Right lobe of liver (tissue), 6 donors: ENCODE measurements at regions not wholly inside any gene's neighbourhood (a gene's known extent, or its start where the extent isn't known, plus 50 kb on each side); places are given as distances from the start of the nearest gene placed in this dataset.

Source experiments
- ATAC-seq, 4 donors: fragments of 200-7000 bp; cut with Tn5 transposase; one replicate each; pipeline ENCODE4 v1.9.1; 2020; ENCODE audit warnings: mild to moderate bottlenecking in 4 of 4, moderate library complexity in 4 of 4
- DNase-seq, 3 donors: peaks; one replicate each; pipeline ENCODE4 v3.0.0-alpha.2; 2020
- H3K27ac ChIP-seq, 3 donors: fragments of 200-600 bp; one replicate each; pipeline ENCODE4 v1.8.0; 2022
- H3K27me3 ChIP-seq, 2 donors: fragments of 200-600 bp; one replicate each; pipeline ENCODE4 v1.8.0; 2022
- H3K36me3 ChIP-seq, 4 donors: fragments of 200-600 bp; sonication (generic) in 1 of 4; one replicate each; pipeline versions ENCODE4 v1.5.1 to v1.8.0; 2017 to 2022; ENCODE audit warnings: control low read depth in 1 of 4
- H3K4me1 ChIP-seq, 4 donors: fragments of 200-600 bp; sonication (generic) in 1 of 4; one replicate each; pipeline versions ENCODE4 v1.5.1 to v1.8.0; 2017 to 2022; ENCODE audit warnings: control low read depth in 1 of 4
- H3K4me3 ChIP-seq, 3 donors: fragments of 200-600 bp; one replicate each; pipeline ENCODE4 v1.8.0; 2022
- H3K9me3 ChIP-seq, 4 donors: fragments of 200-600 bp; sonication (generic) in 1 of 4; one replicate each; pipeline versions ENCODE4 v1.5.1 to v1.8.0; 2017 to 2022; ENCODE audit warnings: control low read depth in 1 of 4
- POLR2A ChIP-seq: fragments of 450-650 bp; IDR thresholded peaks from one replicate; pipeline ENCODE4 v1.6.1; 2017; ENCODE audit warnings: antibody characterized with exemption, mild to moderate bottlenecking
- WGBS: methylation state at CpG from one replicate; pipeline ENCODE4 v1.1.6; 2018; ENCODE audit warnings: low coverage, low lambda C conversion rate; ENCODE audit not compliant: insufficient coverage; ENCODE audit errors: missing lambda C conversion rate; 5-methylcytosine and 5-hydroxymethylcytosine counted together
- intact Hi-C, 2 donors: fragments of 100-400 bp; cut with DNase I; formaldehyde crosslinking; loops; one replicate each; pipeline versions ENCODE4 v1.11.2 to v1.14.1; 2022
- TF ChIP-seq, protein P1 (sequence below), 4 donors: fragments of 200-600 bp in 3 of 4; fragments of 450-650 bp in 1 of 4; IDR thresholded peaks; one replicate each; pipeline versions ENCODE4 v1.5.1 to v1.8.0; 2016 to 2022; ENCODE audit warnings: antibody characterized with exemption in 4 of 4, mild to moderate bottlenecking in 2 of 4
- donor health status: DM: no; HTN: yes; CAD: no.
- donor health status: DM: no; HTN: no; CAD: no.
- donor health status: DM: no; HTN: no; CAD: no.
- donor health status: DM: no; HTN: yes; CAD: no.
- donor health status: DM: no; HTN: yes; CAD: no.

GRCh38 chr10:44569193-44570091, 184.5 kb upstream of the CXCL12 start:
- TF ChIP-seq POLR2A = no peak
- TF ChIP-seq, protein P1, sequence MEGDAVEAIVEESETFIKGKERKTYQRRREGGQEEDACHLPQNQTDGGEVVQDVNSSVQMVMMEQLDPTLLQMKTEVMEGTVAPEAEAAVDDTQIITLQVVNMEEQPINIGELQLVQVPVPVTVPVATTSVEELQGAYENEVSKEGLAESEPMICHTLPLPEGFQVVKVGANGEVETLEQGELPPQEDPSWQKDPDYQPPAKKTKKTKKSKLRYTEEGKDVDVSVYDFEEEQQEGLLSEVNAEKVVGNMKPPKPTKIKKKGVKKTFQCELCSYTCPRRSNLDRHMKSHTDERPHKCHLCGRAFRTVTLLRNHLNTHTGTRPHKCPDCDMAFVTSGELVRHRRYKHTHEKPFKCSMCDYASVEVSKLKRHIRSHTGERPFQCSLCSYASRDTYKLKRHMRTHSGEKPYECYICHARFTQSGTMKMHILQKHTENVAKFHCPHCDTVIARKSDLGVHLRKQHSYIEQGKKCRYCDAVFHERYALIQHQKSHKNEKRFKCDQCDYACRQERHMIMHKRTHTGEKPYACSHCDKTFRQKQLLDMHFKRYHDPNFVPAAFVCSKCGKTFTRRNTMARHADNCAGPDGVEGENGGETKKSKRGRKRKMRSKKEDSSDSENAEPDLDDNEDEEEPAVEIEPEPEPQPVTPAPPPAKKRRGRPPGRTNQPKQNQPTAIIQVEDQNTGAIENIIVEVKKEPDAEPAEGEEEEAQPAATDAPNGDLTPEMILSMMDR (IDR thresholded peaks at IDR 0.05) = no peak
- Histone ChIP-seq H3K4me1 (no peaks in the 10 kb centered on the region), H3K36me3 (no peaks in the 10 kb centered on the region), H3K4me3 (no peak overlapping the region), H3K27ac (no peak overlapping the region), H3K27me3 (no peaks in the 10 kb centered on the region), H3K9me3 (no peaks in the 10 kb centered on the region)
- DNase-seq (no peak), ATAC-seq (peak in 2 of 4 donors; percentile 18 to 41)
- intact Hi-C loops = no loop called here
- 41% methylated on average over 4 of the region's 10 CpGs for WGBS

DNA sequence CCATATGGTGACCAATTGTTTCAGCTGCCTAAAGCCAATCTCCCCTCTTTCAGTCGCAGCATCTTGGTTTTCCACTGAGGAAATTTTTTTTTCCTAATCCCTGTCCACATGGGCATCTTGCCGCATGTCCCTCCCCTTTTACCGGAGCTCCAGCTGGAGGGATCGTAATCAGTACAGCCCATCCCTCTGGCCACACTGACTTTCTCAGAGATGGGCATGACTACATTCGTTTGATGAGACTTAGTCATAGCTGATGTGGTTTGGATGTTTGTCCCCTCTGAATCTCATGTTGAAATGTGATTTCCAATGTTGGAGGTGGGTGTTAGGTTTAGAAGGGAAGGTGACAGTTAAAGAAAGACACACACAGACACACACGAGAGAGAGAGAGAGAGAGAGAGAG, 186.8 kb upstream of the CXCL12 start:
- no peak for ATAC-seq
- Histone ChIP-seq H3K4me1 (no peaks in the 10 kb centered on the region), H3K9me3 (no peaks in the 10 kb centered on the region), H3K4me3 (no peak overlapping the region), H3K27ac (no peak overlapping the region), H3K27me3 (no peaks in the 10 kb centered on the region), H3K36me3 (no peaks in the 10 kb centered on the region)
- 82% methylated on average over 5 of the region's 6 CpGs for WGBS
- TF ChIP-seq POLR2A = no peak
- TF ChIP-seq, protein P1 (IDR thresholded peaks at IDR 0.05) = no peak
- intact Hi-C loops = no loop called here
- DNase-seq = no peak

DNA sequence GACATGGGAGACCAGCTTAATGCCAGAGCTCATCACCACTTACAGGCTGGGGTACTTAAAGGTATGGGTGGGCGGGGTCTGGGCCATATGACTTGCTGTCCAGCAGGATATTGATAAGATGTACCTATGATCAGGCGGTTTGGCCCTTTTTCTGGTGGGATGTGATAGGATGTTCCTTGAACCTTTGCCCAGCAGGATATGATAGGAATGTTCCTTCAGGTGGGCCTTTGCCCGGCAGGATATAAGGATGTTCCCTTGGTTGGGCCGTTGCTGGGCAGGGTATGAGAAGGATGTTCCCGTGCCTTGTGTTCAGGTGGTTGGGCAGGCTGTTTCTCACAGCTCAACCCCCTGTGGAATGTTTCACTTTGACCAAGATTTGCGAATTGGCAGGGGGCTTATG, 187.2 kb upstream of the CXCL12 start:
- Histone ChIP-seq H3K4me3 (no peak overlapping the region), H3K27ac (no peak overlapping the region), H3K27me3 (no peaks in the 10 kb centered on the region), H3K36me3 (no peaks in the 10 kb centered on the region), H3K9me3 (no peaks in the 10 kb centered on the region), H3K4me1 (no peaks in the 10 kb centered on the region)
- DNase-seq (no peak), ATAC-seq (no peak)
- 71% methylated on average over 1 of the region's 6 CpGs for WGBS
- intact Hi-C loops = no loop called here
- TF ChIP-seq POLR2A = no peak
- TF ChIP-seq, protein P1 (IDR thresholded peaks at IDR 0.05) = no peak

- Histone ChIP-seq H3K27ac (no peak overlapping the region), H3K9me3 (no peaks in the 10 kb centered on the region), H3K4me1 (no peaks in the 10 kb centered on the region), H3K4me3 (no peak overlapping the region), H3K27me3 (no peaks in the 10 kb centered on the region), H3K36me3 (no peaks in the 10 kb centered on the region)
- DNase-seq (no peak), ATAC-seq (no peak)
- 60% methylated on average over 1 of the region's 1 CpG for WGBS
- TF ChIP-seq POLR2A = no peak
- TF ChIP-seq, protein P1 (IDR thresholded peaks at IDR 0.05) = no peak
- intact Hi-C loops = no loop called here
These were observed 188.9 kb upstream of the CXCL12 start for GRCh38 chr10:44573821-44574220.
